Ascending aorta (tissue), 2 donors: ENCODE measurements at regions not wholly inside any gene's neighbourhood (a gene's known extent, or its start where the extent isn't known, plus 50 kb on each side); places are given as distances from the start of the nearest gene placed in this dataset.

Experiments
- DNase-seq, 2 donors: peaks; one replicate each; pipeline ENCODE4 v3.0.0-alpha.2; 2019; ENCODE audit warnings: low spot score in 2 of 2
- H3K27ac ChIP-seq, 2 donors: fragments of 200-600 bp; sonication (generic); one replicate each; pipeline ENCODE4 v1.5.1; 2016 to 2017; ENCODE audit warnings: mild to moderate bottlenecking in 1 of 2
- H3K27me3 ChIP-seq: fragments of 200-600 bp; sonication (generic); one replicate; pipeline ENCODE4 v1.5.1; 2017
- H3K36me3 ChIP-seq, 2 donors: fragments of 200-600 bp; sonication (generic); one replicate each; pipeline ENCODE4 v1.5.1; 2016
- H3K4me1 ChIP-seq, 2 donors: fragments of 200-600 bp; sonication (generic); one replicate each; pipeline ENCODE4 v1.5.1; 2016 to 2017; ENCODE audit warnings: mild to moderate bottlenecking in 1 of 2
- H3K4me3 ChIP-seq, 2 donors: fragments of 200-600 bp; sonication (generic); one replicate each; pipeline ENCODE4 v1.5.1; 2016 to 2017; ENCODE audit warnings: mild to moderate bottlenecking in 1 of 2
- H3K9me3 ChIP-seq, 2 donors: fragments of 200-600 bp; sonication (generic); one replicate each; pipeline ENCODE4 v1.5.1; 2016
- intact Hi-C: fragments of 100-400 bp; cut with DNase I; formaldehyde crosslinking; loops from one replicate; pipeline ENCODE4 v1.15.1; 2023
- TF ChIP-seq, protein P1 (sequence below), 3 experiments: fragments of 200-600 bp in 2 of 3; fragments of 450-650 bp in 1 of 3; sonication (generic) in 2 of 3; IDR thresholded peaks; one replicate each; pipeline ENCODE4 v1.5.1; 2016 to 2019; ENCODE audit warnings: antibody characterized with exemption in 3 of 3, mild to moderate bottlenecking in 1 of 3, moderate library complexity in 1 of 3

DNA sequence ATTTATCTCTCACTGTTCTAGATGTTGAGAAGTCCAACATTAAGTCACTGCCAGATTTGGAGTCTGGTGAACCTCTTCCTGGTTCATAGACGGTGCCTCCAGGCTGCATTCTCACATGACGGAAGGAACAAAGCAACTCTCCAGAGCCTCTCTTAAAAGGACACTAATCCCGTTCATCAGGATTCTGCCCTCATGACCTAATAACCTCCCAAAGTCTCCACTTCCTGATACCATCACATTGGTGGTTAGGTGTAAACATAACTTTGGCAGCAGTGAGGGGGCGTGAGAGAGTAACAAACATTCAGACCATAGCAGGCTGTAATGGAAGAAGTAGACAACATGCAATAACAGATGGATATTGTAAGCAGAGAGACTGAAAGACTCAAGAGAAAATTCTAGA, 388.6 kb downstream of the PDHA2 start:
- no peak overlapping the region for H3K27ac ChIP-seq
- no peak for DNase-seq
- no peak overlapping the region for H3K4me3 ChIP-seq
- no peaks in the 10 kb centered on the region for H3K36me3 ChIP-seq
- H3K27me3 ChIP-seq = no peaks in the 10 kb centered on the region
- TF ChIP-seq, protein P1, sequence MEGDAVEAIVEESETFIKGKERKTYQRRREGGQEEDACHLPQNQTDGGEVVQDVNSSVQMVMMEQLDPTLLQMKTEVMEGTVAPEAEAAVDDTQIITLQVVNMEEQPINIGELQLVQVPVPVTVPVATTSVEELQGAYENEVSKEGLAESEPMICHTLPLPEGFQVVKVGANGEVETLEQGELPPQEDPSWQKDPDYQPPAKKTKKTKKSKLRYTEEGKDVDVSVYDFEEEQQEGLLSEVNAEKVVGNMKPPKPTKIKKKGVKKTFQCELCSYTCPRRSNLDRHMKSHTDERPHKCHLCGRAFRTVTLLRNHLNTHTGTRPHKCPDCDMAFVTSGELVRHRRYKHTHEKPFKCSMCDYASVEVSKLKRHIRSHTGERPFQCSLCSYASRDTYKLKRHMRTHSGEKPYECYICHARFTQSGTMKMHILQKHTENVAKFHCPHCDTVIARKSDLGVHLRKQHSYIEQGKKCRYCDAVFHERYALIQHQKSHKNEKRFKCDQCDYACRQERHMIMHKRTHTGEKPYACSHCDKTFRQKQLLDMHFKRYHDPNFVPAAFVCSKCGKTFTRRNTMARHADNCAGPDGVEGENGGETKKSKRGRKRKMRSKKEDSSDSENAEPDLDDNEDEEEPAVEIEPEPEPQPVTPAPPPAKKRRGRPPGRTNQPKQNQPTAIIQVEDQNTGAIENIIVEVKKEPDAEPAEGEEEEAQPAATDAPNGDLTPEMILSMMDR (IDR thresholded peaks at IDR 0.05) = no peak
- H3K4me1 ChIP-seq = no peaks in the 10 kb centered on the region
- H3K9me3 ChIP-seq = no peaks in the 10 kb centered on the region
- intact Hi-C loops = no loop called here

DNA sequence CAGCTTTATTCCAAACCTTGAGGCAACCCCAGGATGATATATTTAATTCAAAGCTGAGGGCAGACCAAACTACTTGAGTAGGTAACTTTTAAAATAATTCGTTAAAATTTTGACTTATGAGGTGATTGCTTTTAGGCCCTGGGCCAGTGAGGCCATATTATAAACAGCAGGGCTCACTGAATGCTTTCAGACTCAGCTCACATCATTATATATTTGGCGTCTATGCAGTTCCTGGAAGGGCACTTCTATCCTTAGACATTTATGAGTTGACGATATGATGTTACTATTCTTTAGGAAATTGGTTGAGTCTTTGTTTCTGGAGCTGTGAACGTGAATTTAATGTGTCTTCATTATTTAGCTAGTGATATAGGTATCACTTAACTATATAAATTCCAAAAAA, 400.1 kb downstream of the PDHA2 start:
- Histone ChIP-seq H3K4me1 (no peaks in the 10 kb centered on the region), H3K36me3 (no peaks in the 10 kb centered on the region), H3K9me3 (peaks cover 0 to 5% of the 10 kb centered on the region in 2 donors), H3K27ac (no peak overlapping the region), H3K27me3 (no peaks in the 10 kb centered on the region), H3K4me3 (no peak overlapping the region)
- intact Hi-C loops = no loop called here
- TF ChIP-seq, protein P1 (IDR thresholded peaks at IDR 0.05) = no peak
- DNase-seq = no peak

DNA sequence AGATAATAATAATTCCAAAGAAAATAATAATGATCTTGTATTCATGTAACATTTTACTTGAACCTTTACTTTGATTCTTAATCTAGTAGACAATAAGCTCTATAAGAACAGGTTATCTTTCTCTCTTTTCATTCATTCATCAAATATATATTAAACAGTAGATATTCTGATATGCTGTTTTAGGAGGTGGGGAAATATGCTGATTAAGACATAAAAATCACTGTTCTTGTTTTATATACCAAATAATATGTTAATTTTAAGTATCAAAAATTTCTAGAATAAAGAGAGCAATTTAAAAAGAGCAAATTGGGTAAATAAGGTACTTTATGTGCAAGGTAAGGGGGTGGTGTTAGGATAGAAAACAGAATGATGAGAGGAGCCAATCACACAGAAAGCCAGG, 401.9 kb downstream of the PDHA2 start:
- no peak for DNase-seq
- TF ChIP-seq, protein P1 (IDR thresholded peaks at IDR 0.05) = no peak
- H3K36me3 ChIP-seq = no peaks in the 10 kb centered on the region
- H3K27me3 ChIP-seq = no peaks in the 10 kb centered on the region
- intact Hi-C loops = no loop called here
- H3K27ac ChIP-seq = no peak overlapping the region
- no peak overlapping the region for H3K4me3 ChIP-seq
- peaks cover 0 to 5% of the 10 kb centered on the region in 2 donors for H3K9me3 ChIP-seq
- no peaks in the 10 kb centered on the region for H3K4me1 ChIP-seq

DNA sequence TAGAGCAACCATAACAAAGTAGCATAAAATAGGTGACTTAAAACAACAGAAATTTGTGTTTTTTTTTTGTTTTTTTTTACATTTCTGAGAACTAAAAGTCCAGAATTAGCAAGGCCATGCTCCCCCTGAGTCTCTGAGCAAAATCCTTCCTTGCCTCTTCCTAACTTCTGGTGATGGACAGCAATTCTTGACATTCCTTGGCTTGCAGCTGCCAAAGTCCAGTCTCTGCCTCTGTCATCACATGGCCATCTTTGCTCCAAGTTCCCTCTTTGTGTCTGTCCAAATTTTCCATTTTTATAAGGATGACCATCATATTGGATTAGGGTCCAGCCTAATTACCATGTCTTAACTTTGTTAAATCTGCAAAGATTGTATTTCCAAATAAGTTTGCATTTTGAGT, 407.2 kb downstream of the PDHA2 start:
- H3K9me3 ChIP-seq = no peaks in the 10 kb centered on the region
- intact Hi-C loops = no loop called here
- no peak for DNase-seq
- no peak overlapping the region for H3K27ac ChIP-seq
- no peaks in the 10 kb centered on the region for H3K27me3 ChIP-seq
- H3K36me3 ChIP-seq = no peaks in the 10 kb centered on the region
- TF ChIP-seq, protein P1 (IDR thresholded peaks at IDR 0.05) = no peak
- no peaks in the 10 kb centered on the region for H3K4me1 ChIP-seq
- no peak overlapping the region for H3K4me3 ChIP-seq

DNA sequence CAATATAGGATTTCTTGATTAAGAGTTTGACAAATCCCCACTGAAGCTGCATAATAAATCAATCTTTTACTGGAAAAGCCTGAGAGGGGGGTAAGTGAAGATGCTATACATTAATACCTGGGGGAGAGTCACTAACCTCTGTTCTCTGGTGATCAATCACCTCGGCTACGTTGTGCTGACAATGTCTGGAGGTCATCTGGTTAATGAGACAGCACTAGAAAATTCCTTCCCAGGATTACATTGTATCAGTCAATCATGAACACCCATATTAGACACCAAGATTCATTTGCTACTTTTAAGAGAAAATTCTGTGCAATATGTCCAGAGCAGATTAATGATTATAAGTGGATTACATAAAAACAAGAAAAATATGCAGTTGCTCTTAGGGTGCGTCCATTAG, 408.3 kb downstream of the PDHA2 start:
- H3K4me3 ChIP-seq = no peak overlapping the region
- no peaks in the 10 kb centered on the region for H3K27me3 ChIP-seq
- H3K27ac ChIP-seq = no peak overlapping the region
- TF ChIP-seq, protein P1 (IDR thresholded peaks at IDR 0.05) = no peak
- no peaks in the 10 kb centered on the region for H3K4me1 ChIP-seq
- no peaks in the 10 kb centered on the region for H3K9me3 ChIP-seq
- intact Hi-C loops = no loop called here
- no peaks in the 10 kb centered on the region for H3K36me3 ChIP-seq
- DNase-seq = no peak

DNA sequence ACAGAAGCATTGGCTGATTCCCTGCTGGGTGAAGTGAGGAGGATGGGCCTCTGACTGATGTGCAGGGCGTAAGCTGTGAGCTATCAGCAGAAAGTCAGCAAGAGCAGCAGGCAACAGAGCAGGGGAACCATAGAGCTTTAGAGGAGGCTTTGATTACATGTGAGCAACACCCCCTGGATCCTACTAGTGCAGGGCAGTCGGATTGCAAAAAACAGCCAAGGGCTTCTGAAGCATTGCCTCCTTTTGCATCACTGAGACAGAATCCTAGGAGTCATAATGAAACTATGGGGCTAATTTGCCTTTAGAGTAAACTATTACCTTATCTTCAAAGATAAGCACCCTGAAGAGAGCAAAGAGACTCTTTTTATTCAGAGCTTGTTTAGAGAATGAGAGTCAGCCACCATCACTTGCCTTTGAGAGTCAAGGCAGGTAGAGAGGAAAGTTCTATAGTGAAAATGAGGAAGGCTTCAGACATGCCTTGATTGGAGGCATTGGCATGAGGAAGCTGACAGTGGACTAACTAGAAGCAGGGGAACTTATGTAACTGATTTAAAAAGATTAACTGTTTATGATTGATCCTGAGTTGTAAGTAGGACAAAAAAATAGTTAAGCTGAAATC, 420.3 kb downstream of the PDHA2 start:
- no peaks in the 10 kb centered on the region for H3K4me1 ChIP-seq
- intact Hi-C loops = no loop called here
- TF ChIP-seq, protein P1 (IDR thresholded peaks at IDR 0.05) = no peak
- no peak for DNase-seq
- H3K9me3 ChIP-seq = no peaks in the 10 kb centered on the region
- H3K36me3 ChIP-seq = no peaks in the 10 kb centered on the region
- H3K27ac ChIP-seq = no peak overlapping the region
- H3K4me3 ChIP-seq = no peak overlapping the region
- no peaks in the 10 kb centered on the region for H3K27me3 ChIP-seq
